Smooth muscle cell (in vitro differentiated cells): ENCODE measurements at regions not wholly inside any gene's neighbourhood (a gene's known extent, or its start where the extent isn't known, plus 50 kb on each side); places are given as distances from the start of the nearest gene placed in this dataset.

Source experiments
- DNase-seq: peaks from one replicate; lab custom pipeline; 2025; ENCODE audit not compliant: unreplicated experiment; lab: John Stamatoyannopoulos, UW
- H2AFZ ChIP-seq: fragments of 200-600 bp; sonication (generic); 2 replicates; pipeline ENCODE4 v1.6.0; 2016; ENCODE audit warnings: antibody characterized with exemption, low read depth, mild to moderate bottlenecking
- H3F3A ChIP-seq: fragments of 200-600 bp; sonication (generic); 2 replicates; pipeline ENCODE4 v1.6.0; 2017; ENCODE audit warnings: antibody characterized with exemption, low read depth
- H3K27ac ChIP-seq: fragments of 200-600 bp; sonication (generic); 2 replicates; pipeline ENCODE4 v1.5.1; 2016; ENCODE audit warnings: low read depth, mild to moderate bottlenecking
- H3K27me3 ChIP-seq: fragments of 200-600 bp; sonication (generic); 2 replicates; pipeline ENCODE4 v1.6.1; 2016; ENCODE audit warnings: low read depth, mild to moderate bottlenecking
- H3K36me3 ChIP-seq: fragments of 200-600 bp; sonication (generic); 2 replicates; pipeline ENCODE4 v1.5.1; 2016; ENCODE audit warnings: low read depth
- H3K4me1 ChIP-seq: fragments of 200-600 bp; sonication (generic); 2 replicates; pipeline ENCODE4 v1.5.1; 2016; ENCODE audit warnings: low read depth
- H3K4me2 ChIP-seq: fragments of 200-600 bp; sonication (generic); 2 replicates; pipeline ENCODE4 v1.6.0; 2016; ENCODE audit warnings: mild to moderate bottlenecking
- H3K4me3 ChIP-seq: fragments of 200-600 bp; sonication (generic); 2 replicates; pipeline ENCODE4 v1.5.1; 2016; ENCODE audit warnings: mild to moderate bottlenecking
- H3K79me2 ChIP-seq: fragments of 200-600 bp; sonication (generic); 2 replicates; pipeline ENCODE4 v1.6.0; 2016; ENCODE audit warnings: low read depth, mild to moderate bottlenecking
- H3K9ac ChIP-seq: fragments of 200-600 bp; sonication (generic); 2 replicates; pipeline ENCODE4 v1.6.0; 2016; ENCODE audit warnings: low read depth
- H3K9me3 ChIP-seq: fragments of 200-600 bp; sonication (generic); replicated peaks from 2 replicates; pipeline ENCODE4 v1.5.1; 2016; ENCODE audit warnings: low read depth
- H4K20me1 ChIP-seq: fragments of 200-600 bp; sonication (generic); 2 replicates; pipeline ENCODE4 v1.6.0; 2016; ENCODE audit warnings: low read depth
- WGBS: methylation state at CpG from one replicate; pipeline ENCODE4 v1.1.7; 2016; ENCODE audit warnings: low lambda C conversion rate; 5-methylcytosine and 5-hydroxymethylcytosine counted together
- TF ChIP-seq, protein P1 (sequence below): fragments of 200-600 bp; sonication (generic); IDR thresholded peaks from 2 replicates; pipeline ENCODE4 v1.5.1; 2017; ENCODE audit warnings: borderline replicate concordance, mild to moderate bottlenecking, antibody characterized with exemption; ENCODE audit not compliant: insufficient read depth, poor library complexity, severe bottlenecking

DNA sequence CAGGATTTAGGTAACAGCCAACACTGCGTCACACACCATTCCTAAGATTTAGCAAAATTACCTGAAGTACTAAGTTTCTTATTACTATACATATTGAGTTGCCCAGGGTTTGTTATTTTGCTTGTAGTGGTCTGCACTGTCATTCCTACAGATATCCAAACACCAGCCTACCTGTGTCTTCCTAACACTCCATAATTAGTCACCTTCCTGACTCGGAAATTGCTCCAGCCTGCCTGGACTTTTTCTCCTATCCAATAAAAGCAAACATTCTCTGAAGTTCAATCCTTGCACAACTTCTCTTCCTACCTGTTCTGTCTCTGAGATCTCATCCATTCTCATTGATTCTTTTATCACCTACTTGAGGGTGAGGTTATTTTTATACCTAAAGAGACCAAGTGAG is 243.9 kb downstream of the NR2F1-AS1 start:
- Histone ChIP-seq H3K27me3 (peaks cover 5% of the 10 kb centered on the region), H3K4me2 (no peak overlapping the region), H3K4me1 (no peaks in the 10 kb centered on the region), H3K36me3 (no peaks in the 10 kb centered on the region), H3K4me3 (no peak overlapping the region), H2AFZ (no peak overlapping the region), H4K20me1 (no peaks in the 10 kb centered on the region), H3K27ac (no peak overlapping the region), H3K9me3 (no peaks in the 10 kb centered on the region), H3F3A (no peaks in the 10 kb centered on the region), H3K79me2 (no peaks in the 10 kb centered on the region), H3K9ac (no peak overlapping the region)
- TF ChIP-seq, protein P1, sequence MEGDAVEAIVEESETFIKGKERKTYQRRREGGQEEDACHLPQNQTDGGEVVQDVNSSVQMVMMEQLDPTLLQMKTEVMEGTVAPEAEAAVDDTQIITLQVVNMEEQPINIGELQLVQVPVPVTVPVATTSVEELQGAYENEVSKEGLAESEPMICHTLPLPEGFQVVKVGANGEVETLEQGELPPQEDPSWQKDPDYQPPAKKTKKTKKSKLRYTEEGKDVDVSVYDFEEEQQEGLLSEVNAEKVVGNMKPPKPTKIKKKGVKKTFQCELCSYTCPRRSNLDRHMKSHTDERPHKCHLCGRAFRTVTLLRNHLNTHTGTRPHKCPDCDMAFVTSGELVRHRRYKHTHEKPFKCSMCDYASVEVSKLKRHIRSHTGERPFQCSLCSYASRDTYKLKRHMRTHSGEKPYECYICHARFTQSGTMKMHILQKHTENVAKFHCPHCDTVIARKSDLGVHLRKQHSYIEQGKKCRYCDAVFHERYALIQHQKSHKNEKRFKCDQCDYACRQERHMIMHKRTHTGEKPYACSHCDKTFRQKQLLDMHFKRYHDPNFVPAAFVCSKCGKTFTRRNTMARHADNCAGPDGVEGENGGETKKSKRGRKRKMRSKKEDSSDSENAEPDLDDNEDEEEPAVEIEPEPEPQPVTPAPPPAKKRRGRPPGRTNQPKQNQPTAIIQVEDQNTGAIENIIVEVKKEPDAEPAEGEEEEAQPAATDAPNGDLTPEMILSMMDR = no peak
- WGBS = 91% methylated on average over 2 of the region's 2 CpGs
- no peak for DNase-seq

GRCh38 chr5:93336330-93337110 is 244.5 kb downstream of the NR2F1-AS1 start:
- Histone ChIP-seq H3K9ac (no peak overlapping the region), H3K27ac (no peak overlapping the region), H2AFZ (no peak overlapping the region), H3K79me2 (no peaks in the 10 kb centered on the region), H3F3A (no peaks in the 10 kb centered on the region), H3K36me3 (no peaks in the 10 kb centered on the region), H3K9me3 (no peaks in the 10 kb centered on the region), H4K20me1 (no peaks in the 10 kb centered on the region), H3K4me3 (no peak overlapping the region), H3K4me1 (no peaks in the 10 kb centered on the region), H3K4me2 (no peak overlapping the region), H3K27me3 (peaks cover 5% of the 10 kb centered on the region)
- 96% methylated on average over 3 of the region's 3 CpGs for WGBS
- no peak for DNase-seq
- TF ChIP-seq, protein P1 = no peak

GRCh38 chr5:93331863-93332262 is 249.2 kb downstream of the NR2F1-AS1 start:
- Histone ChIP-seq H3K9me3 (no peaks in the 10 kb centered on the region), H3K9ac (no peak overlapping the region), H3F3A (no peaks in the 10 kb centered on the region), H3K4me1 (no peaks in the 10 kb centered on the region), H3K4me2 (no peak overlapping the region), H3K36me3 (no peaks in the 10 kb centered on the region), H3K27me3 (peaks cover 5% of the 10 kb centered on the region), H3K4me3 (no peak overlapping the region), H3K79me2 (no peaks in the 10 kb centered on the region), H3K27ac (no peak overlapping the region), H4K20me1 (no peaks in the 10 kb centered on the region), H2AFZ (no peak overlapping the region)
- no peak for DNase-seq
- WGBS = 96% methylated on average over 3 of the region's 3 CpGs
- TF ChIP-seq, protein P1 = no peak

DNA sequence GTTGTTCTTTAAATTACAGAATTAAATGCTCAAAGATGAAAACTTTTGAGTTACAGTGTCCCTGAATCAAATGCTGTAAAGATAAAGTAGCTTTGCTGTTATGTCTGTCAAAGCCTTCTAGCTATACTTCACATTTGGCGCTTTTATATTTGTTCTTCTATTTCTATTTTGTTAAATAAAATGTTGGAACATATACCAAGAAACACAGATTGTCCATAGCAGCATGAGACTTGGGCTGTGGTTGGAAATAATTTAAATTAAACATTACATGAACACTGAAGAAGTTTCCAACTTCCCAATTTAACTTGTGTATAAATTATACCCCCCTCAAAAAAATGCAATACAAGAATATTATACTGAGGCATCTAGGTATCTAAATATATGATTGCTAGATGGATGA is 249.8 kb downstream of the NR2F1-AS1 start:
- H3K27me3 ChIP-seq = peaks cover 5% of the 10 kb centered on the region
- no peaks in the 10 kb centered on the region for H3K36me3 ChIP-seq
- no peaks in the 10 kb centered on the region for H3K4me1 ChIP-seq
- no peak overlapping the region for H3K27ac ChIP-seq
- H3K9me3 ChIP-seq = no peaks in the 10 kb centered on the region
- no peak overlapping the region for H3K4me2 ChIP-seq
- DNase-seq = no peak
- H3K9ac ChIP-seq = no peak overlapping the region
- H3K79me2 ChIP-seq = no peaks in the 10 kb centered on the region
- no peak overlapping the region for H3K4me3 ChIP-seq
- H4K20me1 ChIP-seq = no peaks in the 10 kb centered on the region
- WGBS = 96% methylated on average over 1 of the region's 1 CpG
- no peaks in the 10 kb centered on the region for H3F3A ChIP-seq
- TF ChIP-seq, protein P1 = no peak
- H2AFZ ChIP-seq = no peak overlapping the region
